Hepatocyte (in vitro differentiated cells): ENCODE measurements at regions not wholly inside any gene's neighbourhood (a gene's known extent, or its start where the extent isn't known, plus 50 kb on each side); places are given as distances from the start of the nearest gene placed in this dataset.

Experiments used
- DNase-seq: peaks from one replicate; pipeline ENCODE4 v3.0.0-alpha.2; 2016; ENCODE audit warnings: low spot score
- H2AFZ ChIP-seq: fragments of 200-600 bp; sonication (generic); 2 replicates; pipeline ENCODE4 v1.6.0; 2016; ENCODE audit warnings: antibody characterized with exemption, mild to moderate bottlenecking
- H3K27ac ChIP-seq: fragments of 200-600 bp; sonication (generic); 2 replicates; pipeline ENCODE4 v1.5.1; 2016; ENCODE audit warnings: mild to moderate bottlenecking
- H3K27me3 ChIP-seq: fragments of 200-600 bp; sonication (generic); 2 replicates; pipeline ENCODE4 v1.6.1; 2016
- H3K36me3 ChIP-seq: fragments of 200-600 bp; sonication (generic); replicated peaks from 2 replicates; pipeline ENCODE4 v1.5.1; 2016; ENCODE audit warnings: low read depth; ENCODE audit not compliant: insufficient read depth
- H3K4me1 ChIP-seq: fragments of 200-600 bp; sonication (generic); 2 replicates; pipeline ENCODE4 v1.5.1; 2016; ENCODE audit warnings: mild to moderate bottlenecking, moderate library complexity; ENCODE audit not compliant: insufficient read depth
- H3K4me2 ChIP-seq: fragments of 200-600 bp; sonication (generic); 2 replicates; pipeline ENCODE4 v1.6.0; 2016
- H3K4me3 ChIP-seq: fragments of 200-600 bp; sonication (generic); 2 replicates; pipeline ENCODE4 v1.5.1; 2016; ENCODE audit warnings: mild to moderate bottlenecking
- H3K79me2 ChIP-seq: fragments of 200-600 bp; sonication (generic); 2 replicates; pipeline ENCODE4 v1.6.0; 2017; ENCODE audit warnings: mild to moderate bottlenecking
- H3K9me2 ChIP-seq: fragments of 200-600 bp; sonication (generic); replicated peaks from 2 replicates; pipeline ENCODE4 v1.6.0; 2017; ENCODE audit warnings: mild to moderate bottlenecking; ENCODE audit not compliant: insufficient read depth
- H3K9me3 ChIP-seq: fragments of 200-600 bp; sonication (generic); 2 replicates; pipeline ENCODE4 v1.5.1; 2016; ENCODE audit warnings: low read depth, mild to moderate bottlenecking
- H4K20me1 ChIP-seq: fragments of 200-600 bp; sonication (generic); 2 replicates; pipeline ENCODE4 v1.6.0; 2016; ENCODE audit warnings: mild to moderate bottlenecking; ENCODE audit not compliant: insufficient read depth, poor library complexity, severe bottlenecking
- EZH2 ChIP-seq: fragments of 200-600 bp; sonication (generic); IDR thresholded peaks from 2 replicates; pipeline ENCODE4 v1.6.1; 2016; ENCODE audit warnings: antibody characterized with exemption, mild to moderate bottlenecking, borderline replicate concordance
- EZH2phosphoT487 ChIP-seq: fragments of 200-600 bp; sonication (generic); IDR thresholded peaks from one replicate; pipeline ENCODE4 v1.6.1; 2018; ENCODE audit warnings: antibody characterized with exemption, mild to moderate bottlenecking, low read depth, moderate library complexity; ENCODE audit not compliant: unreplicated experiment, severe bottlenecking
- WGBS: methylation state at CpG from one replicate; pipeline ENCODE4 v1.1.6; 2016; ENCODE audit warnings: low lambda C conversion rate; ENCODE audit errors: missing lambda C conversion rate; 5-methylcytosine and 5-hydroxymethylcytosine counted together
- TF ChIP-seq, protein P1 (sequence below): fragments of 200-600 bp; sonication (generic); IDR thresholded peaks from 2 replicates; pipeline ENCODE4 v1.5.1; 2016; ENCODE audit warnings: antibody characterized with exemption, mild to moderate bottlenecking; ENCODE audit not compliant: poor library complexity

DNA sequence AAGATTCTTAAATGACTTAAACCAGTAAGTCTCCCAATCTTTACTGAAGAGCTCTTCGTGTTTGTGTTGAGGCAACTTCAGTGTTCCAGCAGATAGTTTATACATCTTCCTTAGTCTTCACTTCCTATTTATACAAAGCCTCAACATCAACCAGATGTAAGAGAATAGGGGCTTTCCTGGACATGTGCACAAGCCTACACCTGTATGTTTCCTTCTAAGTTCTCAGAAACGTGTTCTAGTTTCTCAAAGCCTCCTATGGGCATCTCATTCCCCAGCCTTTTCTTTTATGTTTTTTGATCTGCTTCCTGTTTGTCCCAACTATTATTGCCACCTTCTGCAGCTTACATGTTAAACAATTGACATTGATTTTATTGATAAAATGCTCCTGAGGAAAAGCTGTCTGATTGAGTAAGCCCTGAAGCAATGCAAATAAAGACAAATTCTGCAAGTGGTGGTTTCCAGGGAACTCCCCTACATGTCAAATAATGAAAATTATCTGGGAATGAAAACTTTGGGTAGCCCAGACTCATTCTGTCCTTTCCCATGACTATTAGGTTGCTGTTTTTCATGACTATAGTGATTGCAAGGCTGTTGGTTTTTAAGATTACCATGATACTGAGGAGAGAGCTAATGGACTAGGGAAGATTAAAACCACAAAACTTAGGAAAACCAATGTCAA lies 663.3 kb upstream of the ACVR2A start:
- Histone ChIP-seq H4K20me1 (no peaks in the 10 kb centered on the region), H3K27ac (no peak overlapping the region), H3K79me2 (no peaks in the 10 kb centered on the region), H3K9me2 (no peaks in the 10 kb centered on the region), H3K36me3 (no peaks in the 10 kb centered on the region), H3K9me3 (no peaks in the 10 kb centered on the region), H3K27me3 (no peaks in the 10 kb centered on the region), H2AFZ (no peak overlapping the region), H3K4me1 (no peaks in the 10 kb centered on the region), H3K4me3 (no peak overlapping the region), H3K4me2 (no peak overlapping the region)
- 88% methylated on average over 2 of the region's 2 CpGs for WGBS
- DNase-seq, result no peak
- no peak for TF ChIP-seq EZH2phosphoT487
- TF ChIP-seq, protein P1, sequence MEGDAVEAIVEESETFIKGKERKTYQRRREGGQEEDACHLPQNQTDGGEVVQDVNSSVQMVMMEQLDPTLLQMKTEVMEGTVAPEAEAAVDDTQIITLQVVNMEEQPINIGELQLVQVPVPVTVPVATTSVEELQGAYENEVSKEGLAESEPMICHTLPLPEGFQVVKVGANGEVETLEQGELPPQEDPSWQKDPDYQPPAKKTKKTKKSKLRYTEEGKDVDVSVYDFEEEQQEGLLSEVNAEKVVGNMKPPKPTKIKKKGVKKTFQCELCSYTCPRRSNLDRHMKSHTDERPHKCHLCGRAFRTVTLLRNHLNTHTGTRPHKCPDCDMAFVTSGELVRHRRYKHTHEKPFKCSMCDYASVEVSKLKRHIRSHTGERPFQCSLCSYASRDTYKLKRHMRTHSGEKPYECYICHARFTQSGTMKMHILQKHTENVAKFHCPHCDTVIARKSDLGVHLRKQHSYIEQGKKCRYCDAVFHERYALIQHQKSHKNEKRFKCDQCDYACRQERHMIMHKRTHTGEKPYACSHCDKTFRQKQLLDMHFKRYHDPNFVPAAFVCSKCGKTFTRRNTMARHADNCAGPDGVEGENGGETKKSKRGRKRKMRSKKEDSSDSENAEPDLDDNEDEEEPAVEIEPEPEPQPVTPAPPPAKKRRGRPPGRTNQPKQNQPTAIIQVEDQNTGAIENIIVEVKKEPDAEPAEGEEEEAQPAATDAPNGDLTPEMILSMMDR, result no peak
- TF ChIP-seq EZH2, result no peak

DNA sequence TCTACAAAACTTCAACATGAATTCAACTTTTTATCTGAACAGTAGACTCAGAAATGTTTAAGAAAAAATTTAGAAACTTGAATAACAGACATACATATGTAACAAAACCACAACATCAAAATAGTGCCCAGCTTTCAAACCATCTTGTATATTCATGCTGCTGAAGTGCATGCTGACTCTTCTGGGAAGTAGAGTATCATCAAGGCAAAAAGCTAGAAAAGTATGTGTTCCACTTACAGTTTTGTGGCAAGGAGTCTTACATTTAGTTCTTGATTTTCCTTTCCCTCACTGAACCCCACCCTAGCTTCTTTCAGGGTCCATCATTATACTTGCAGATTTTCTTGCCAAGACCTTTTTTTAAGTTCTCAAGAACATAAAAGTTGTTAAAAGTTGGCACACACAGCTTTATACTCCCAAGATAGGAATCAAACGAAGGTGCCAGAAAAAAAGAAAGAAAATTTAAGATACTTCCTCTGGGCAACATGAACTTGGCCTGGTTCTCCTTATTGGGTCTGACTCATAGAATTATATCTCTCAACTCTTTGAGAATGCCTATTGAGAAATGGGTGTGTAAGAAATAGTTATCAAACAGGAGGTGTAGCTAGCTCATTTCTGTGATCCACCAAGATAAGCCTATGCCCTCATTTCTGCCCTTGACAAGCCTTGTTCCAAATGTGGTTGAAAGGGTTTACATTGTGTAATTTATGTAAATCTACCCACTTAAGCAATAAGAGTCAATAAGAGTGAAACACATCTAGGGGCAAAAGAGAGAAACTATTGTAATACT lies 667.6 kb upstream of the ACVR2A start:
- Histone ChIP-seq H4K20me1 (no peaks in the 10 kb centered on the region), H3K4me3 (no peak overlapping the region), H3K79me2 (no peaks in the 10 kb centered on the region), H3K27me3 (no peaks in the 10 kb centered on the region), H3K27ac (no peak overlapping the region), H3K36me3 (no peaks in the 10 kb centered on the region), H3K9me2 (no peaks in the 10 kb centered on the region), H3K9me3 (no peaks in the 10 kb centered on the region), H3K4me2 (no peak overlapping the region), H3K4me1 (peaks cover 5% of the 10 kb centered on the region), H2AFZ (no peak overlapping the region)
- TF ChIP-seq, protein P1, result no peak
- TF ChIP-seq EZH2 (no peak), EZH2phosphoT487 (no peak)
- DNase-seq, result no peak
- WGBS, result 68% methylated on average over 1 of the region's 1 CpG

DNA sequence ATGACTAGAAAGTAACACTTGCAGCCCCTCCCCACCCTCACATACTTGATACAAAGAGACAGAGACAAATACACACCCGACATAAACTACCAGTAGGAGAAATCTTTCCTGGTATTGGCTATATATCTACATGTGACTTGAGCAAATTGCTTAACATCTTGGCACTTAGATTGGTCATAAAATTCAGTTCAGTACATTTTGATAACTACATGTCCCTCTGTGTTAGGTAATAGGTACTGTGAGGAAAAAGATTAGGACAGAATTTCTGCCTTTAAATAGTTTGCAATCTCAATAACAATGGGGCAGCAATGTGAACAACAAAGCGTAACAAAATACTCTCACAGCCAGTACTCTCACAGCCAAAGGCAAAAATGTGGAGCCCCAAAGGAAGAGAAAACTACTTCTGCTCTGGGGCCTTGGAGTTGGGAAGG lies 670.0 kb upstream of the ACVR2A start:
- Histone ChIP-seq H3K4me2 (no peak overlapping the region), H2AFZ (no peak overlapping the region), H4K20me1 (no peaks in the 10 kb centered on the region), H3K79me2 (no peaks in the 10 kb centered on the region), H3K9me3 (no peaks in the 10 kb centered on the region), H3K27ac (no peak overlapping the region), H3K4me1 (peaks cover 5% of the 10 kb centered on the region), H3K4me3 (no peak overlapping the region), H3K36me3 (no peaks in the 10 kb centered on the region), H3K27me3 (no peaks in the 10 kb centered on the region), H3K9me2 (no peaks in the 10 kb centered on the region)
- no peak for TF ChIP-seq EZH2phosphoT487
- TF ChIP-seq, protein P1, result no peak
- no peak for TF ChIP-seq EZH2
- WGBS, result 67% methylated on average over 2 of the region's 2 CpGs
- DNase-seq, result no peak
